ENCODE measurements at regions not wholly inside any gene's neighbourhood (a gene's known extent, or its start where the extent isn't known, plus 50 kb on each side); places are given as distances from the start of the nearest gene placed in this dataset.

- H3K9me3 Mint-ChIP-seq (ENCODE audit: unreplicated experiment), result no peaks in the 10 kb centered on the region
- H3K27ac Mint-ChIP-seq (ENCODE audit: low read depth, unreplicated experiment), result no peak overlapping the region
- no peaks in the 10 kb centered on the region for H3K36me3 Mint-ChIP-seq (ENCODE audit: insufficient read depth, unreplicated experiment)
- ChIA-PET CTCF (interaction anchor here (0.6 kb wide), 1 partner anchor 9 kb away, joined by 4 read pairs; no protein-coding TSS in a partner anchor), POLR2A (interaction anchor here (0.6 kb wide), 1 partner anchor 1947 kb away, joined by 4 read pairs; no protein-coding TSS in a partner anchor)
- H3K4me3 Mint-ChIP-seq (ENCODE audit: unreplicated experiment), result no peak overlapping the region
- no peak for TF ChIP-seq CTCF (IDR thresholded peaks at IDR 0.05; ENCODE audit: unreplicated experiment)
- no peaks in the 10 kb centered on the region for H3K27me3 Mint-ChIP-seq (ENCODE audit: insufficient read depth, unreplicated experiment)
- intact Hi-C loops (cut with micrococcal nuclease), result no loop called here
- BruUV-seq (replicated peaks), result no TSS peak
- DNase-seq (ENCODE audit: unreplicated experiment), result no peak
- peaks cover 6% of the 10 kb centered on the region for H3K4me1 Mint-ChIP-seq (ENCODE audit: insufficient read depth, unreplicated experiment)
Observed at GRCh38 chr2:5777131-5777535, 84.9 kb downstream of the SOX11 start.

- ChIA-PET POLR2A (no interaction called here), CTCF (no interaction called here)
- no peak for TF ChIP-seq CTCF (IDR thresholded peaks at IDR 0.05; ENCODE audit: unreplicated experiment)
- intact Hi-C loops (cut with micrococcal nuclease), result no loop called here
- Mint-ChIP-seq H3K36me3 (ENCODE audit: insufficient read depth, unreplicated experiment) (no peaks in the 10 kb centered on the region), H3K9me3 (ENCODE audit: unreplicated experiment) (no peaks in the 10 kb centered on the region), H3K4me3 (ENCODE audit: unreplicated experiment) (no peak overlapping the region), H3K27ac (ENCODE audit: low read depth, unreplicated experiment) (no peak overlapping the region), H3K4me1 (ENCODE audit: insufficient read depth, unreplicated experiment) (peaks cover 6% of the 10 kb centered on the region), H3K27me3 (ENCODE audit: insufficient read depth, unreplicated experiment) (no peaks in the 10 kb centered on the region)
- no peak for DNase-seq (ENCODE audit: unreplicated experiment)
- no TSS peak for BruUV-seq (replicated peaks)
Observed at GRCh38 chr2:5781679-5782078, 89.5 kb downstream of the SOX11 start.

GRCh38 chr2:5782103-5782502 lies 89.9 kb downstream of the SOX11 start:
- Mint-ChIP-seq H3K9me3 (ENCODE audit: unreplicated experiment) (no peaks in the 10 kb centered on the region), H3K36me3 (ENCODE audit: insufficient read depth, unreplicated experiment) (no peaks in the 10 kb centered on the region), H3K4me3 (ENCODE audit: unreplicated experiment) (no peak overlapping the region), H3K27me3 (ENCODE audit: insufficient read depth, unreplicated experiment) (no peaks in the 10 kb centered on the region), H3K27ac (ENCODE audit: low read depth, unreplicated experiment) (no peak overlapping the region), H3K4me1 (ENCODE audit: insufficient read depth, unreplicated experiment) (peaks cover 4% of the 10 kb centered on the region)
- DNase-seq (ENCODE audit: unreplicated experiment), result no peak
- POLR2A ChIA-PET, result interaction anchor here (0.6 kb wide), 1 partner anchor 254 kb away, joined by 3 read pairs; no protein-coding TSS in a partner anchor
- CTCF ChIA-PET, result no interaction called here
- TF ChIP-seq CTCF (IDR thresholded peaks at IDR 0.05; ENCODE audit: unreplicated experiment), result no peak
- no TSS peak for BruUV-seq (replicated peaks)
- intact Hi-C loops (cut with micrococcal nuclease), result no loop called here

- no peak for DNase-seq (ENCODE audit: unreplicated experiment)
- no TSS peak for BruUV-seq (replicated peaks)
- POLR2A ChIA-PET, result no interaction called here
- Mint-ChIP-seq H3K27me3 (ENCODE audit: insufficient read depth, unreplicated experiment) (no peaks in the 10 kb centered on the region), H3K4me3 (ENCODE audit: unreplicated experiment) (no peak overlapping the region), H3K27ac (ENCODE audit: low read depth, unreplicated experiment) (no peak overlapping the region), H3K9me3 (ENCODE audit: unreplicated experiment) (no peaks in the 10 kb centered on the region), H3K4me1 (ENCODE audit: insufficient read depth, unreplicated experiment) (no peaks in the 10 kb centered on the region), H3K36me3 (ENCODE audit: insufficient read depth, unreplicated experiment) (no peaks in the 10 kb centered on the region)
- CTCF ChIA-PET, result interaction anchor here (0.7 to 0.8 kb wide), 3 partner anchors 107 to 1773 kb away, joined by 3 to 5 read pairs (median 4); no protein-coding TSS in a partner anchor
- intact Hi-C loops (cut with micrococcal nuclease), result no loop called here
- no peak for TF ChIP-seq CTCF (IDR thresholded peaks at IDR 0.05; ENCODE audit: unreplicated experiment)
Observed at GRCh38 chr2:5788447-5788846, 96.3 kb downstream of the SOX11 start.

Data from MCF 10A (cell line).